GM19238 (cell line): ENCODE measurements at regions not wholly inside any gene's neighbourhood (a gene's known extent, or its start where the extent isn't known, plus 50 kb on each side); places are given as distances from the start of the nearest gene placed in this dataset.

Experiments
- DNase-seq: peaks from one replicate; pipeline ENCODE4 v3.0.0; 2011; ENCODE audit warnings: low spot score; ENCODE audit not compliant: insufficient read length

DNA sequence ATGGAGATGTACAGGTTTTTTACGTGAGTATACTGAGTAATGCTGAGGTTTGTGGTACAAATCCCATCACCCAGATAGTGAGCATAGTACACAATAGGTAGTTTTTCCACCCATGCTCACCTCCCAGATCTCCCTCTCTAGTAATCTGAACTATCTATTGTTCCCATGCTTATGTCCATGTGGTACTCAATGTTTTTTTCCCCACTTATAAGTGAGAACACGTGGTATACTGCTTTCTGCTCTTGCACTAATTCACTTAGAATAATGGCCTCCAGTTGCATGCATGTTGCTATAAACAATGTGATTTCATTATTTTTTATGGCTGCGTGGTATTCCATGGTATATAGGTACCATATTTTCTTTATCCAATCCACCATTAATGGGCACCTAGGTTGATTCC is 593.9 kb downstream of the ANXA1 start:
- DNase-seq: no peak

DNA sequence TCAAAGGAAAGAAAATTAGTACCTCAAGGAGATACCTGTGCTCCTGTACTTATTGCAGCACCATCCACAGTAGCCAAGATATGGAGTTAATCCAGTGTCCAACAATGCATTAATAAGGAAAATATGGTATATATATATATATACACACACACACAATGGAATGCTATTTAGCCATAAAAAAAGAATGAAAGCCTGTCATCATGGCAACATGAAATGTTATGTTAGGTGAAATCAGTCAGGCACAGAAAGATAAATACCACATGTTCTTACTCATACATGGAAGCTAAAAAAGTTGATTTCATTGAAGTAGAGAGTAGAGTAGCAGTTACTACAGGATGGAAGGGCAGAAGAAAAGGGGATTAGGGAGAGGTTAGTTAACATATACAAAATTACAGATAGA is 601.5 kb downstream of the ANXA1 start:
- DNase-seq: no peak

DNA sequence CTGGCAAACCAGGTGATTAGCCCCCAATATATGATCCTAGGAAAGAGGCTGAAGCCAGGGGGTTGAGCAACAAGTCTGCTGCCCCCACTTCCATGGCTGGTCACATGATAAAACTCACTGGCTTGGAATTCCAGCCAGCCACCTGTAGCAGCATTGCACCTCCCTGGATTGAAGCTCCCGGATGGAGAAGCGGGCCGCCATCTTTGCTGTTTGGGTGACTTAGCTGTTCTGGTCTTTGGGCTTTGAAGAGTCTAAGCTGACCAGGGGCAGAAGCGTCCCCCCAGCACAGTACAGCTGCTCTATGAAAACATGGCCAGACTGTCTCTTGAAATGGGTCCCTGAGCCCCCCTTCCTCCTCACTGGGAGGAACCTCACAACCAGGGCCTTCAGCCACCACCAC is 610.2 kb downstream of the ANXA1 start:
- DNase-seq: no peak

DNA sequence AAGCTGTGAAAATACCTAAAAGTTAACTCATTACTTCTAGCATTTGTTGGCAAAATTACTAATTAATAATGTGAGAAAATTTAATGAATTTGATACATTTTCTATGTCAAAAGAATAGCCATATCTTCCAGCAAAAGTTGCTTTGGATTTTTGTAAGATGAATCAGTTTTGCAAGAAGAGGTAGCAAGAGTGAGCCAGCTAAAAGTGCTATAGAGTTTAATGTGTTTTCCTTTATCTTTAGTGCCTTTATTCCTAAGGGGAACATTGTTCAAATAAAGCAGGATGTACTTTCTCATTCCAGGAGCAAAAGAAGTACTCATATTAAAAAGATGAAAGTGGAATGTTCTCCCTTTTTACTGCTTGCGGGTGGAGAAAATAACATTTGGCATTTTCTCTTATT is 622.2 kb downstream of the ANXA1 start:
- no peak for DNase-seq

DNA sequence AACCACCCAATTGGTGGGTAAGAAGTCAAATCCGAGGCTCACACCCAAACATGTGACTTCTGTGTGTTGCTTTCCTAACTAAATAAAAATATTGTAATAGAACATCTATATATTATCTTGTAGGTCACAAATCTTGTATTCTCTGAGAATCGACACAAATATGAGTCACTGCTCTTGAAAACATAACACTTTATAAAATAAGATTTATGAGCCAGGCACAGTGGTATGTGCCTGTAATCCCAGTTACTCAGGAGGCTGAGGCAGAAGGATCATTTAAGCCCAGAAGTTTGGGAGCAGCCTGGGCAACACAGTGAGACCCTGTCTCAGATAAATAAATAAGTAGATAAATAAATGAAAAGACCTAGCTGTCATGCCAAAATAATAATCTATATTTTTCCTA is 624.1 kb downstream of the ANXA1 start:
- DNase-seq: no peak

DNA sequence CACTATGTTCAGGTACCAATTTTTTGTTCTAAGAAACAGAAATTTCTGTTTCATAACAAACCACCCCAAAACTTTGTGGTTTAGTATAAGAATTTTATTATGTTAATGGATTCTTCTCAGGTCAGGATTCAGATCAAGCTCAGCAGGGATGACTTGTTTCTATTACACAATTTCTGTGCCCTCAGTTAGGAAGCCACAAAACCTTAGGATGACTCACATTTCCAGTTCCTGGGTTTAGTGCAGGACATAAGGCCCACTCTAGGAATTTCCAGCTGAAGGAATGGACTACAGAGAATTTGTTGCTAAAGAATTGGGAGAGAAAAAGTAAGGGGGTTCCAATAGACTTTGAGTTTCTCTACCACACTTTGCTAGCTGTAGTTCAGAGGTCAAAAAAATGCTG is 629.3 kb downstream of the ANXA1 start:
- DNase-seq: no peak

DNA sequence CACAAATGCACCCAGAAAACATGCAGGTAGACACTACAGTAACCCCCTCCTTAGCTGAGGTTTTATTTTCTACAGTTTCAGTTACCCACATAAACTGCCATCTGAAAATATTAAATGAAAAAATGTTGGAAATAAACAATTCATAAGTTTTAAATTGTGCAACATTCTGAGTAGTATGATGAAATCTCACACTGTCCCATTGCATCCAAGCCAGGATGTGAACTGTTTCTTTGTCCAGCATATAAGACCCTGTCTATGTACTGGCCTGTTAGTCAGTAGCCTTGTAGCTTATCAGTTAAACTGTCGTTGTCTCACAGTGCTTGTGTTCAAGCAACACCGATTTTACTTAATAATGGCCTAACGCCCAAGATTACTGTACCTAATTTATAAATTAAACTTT is 630.5 kb downstream of the ANXA1 start:
- DNase-seq: no peak

DNA sequence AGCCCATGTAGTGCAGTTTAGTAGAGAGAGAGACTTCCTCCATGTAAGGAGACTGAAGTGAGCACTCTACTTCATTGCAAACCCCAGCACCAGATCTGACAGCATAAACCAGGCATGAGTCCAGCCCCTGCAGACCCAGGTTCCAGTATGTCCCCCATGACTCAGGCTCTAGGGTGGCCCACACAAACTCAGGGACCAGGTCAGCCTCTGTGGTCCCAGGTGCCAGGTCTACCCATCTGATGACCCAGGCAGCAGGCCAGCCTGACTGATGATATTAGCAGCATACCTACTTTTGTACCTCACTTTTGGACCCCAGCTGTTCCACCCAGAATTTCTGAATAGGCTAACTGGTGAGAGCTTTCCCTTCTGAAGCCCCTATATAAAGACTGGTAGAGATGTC is 647.8 kb downstream of the ANXA1 start:
- no peak for DNase-seq

DNA sequence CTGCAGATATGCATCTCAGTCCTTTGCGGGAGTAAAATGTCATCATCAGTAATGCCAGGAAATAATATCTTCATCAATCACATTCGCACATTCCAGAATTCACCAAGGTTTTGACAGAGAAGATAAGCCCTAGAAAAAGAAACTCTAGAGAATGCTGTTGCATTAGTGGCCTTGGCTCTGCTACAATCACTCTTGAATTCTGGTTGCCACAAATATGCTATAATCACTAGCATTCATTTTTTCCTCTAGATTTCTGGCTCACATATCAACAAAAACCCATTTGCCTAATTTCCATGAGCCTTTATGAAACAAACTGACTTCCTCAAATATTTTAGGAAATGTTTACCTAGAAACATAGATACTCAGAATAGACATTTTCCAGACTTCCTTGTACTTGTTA is 653.4 kb downstream of the ANXA1 start:
- no peak for DNase-seq

DNA sequence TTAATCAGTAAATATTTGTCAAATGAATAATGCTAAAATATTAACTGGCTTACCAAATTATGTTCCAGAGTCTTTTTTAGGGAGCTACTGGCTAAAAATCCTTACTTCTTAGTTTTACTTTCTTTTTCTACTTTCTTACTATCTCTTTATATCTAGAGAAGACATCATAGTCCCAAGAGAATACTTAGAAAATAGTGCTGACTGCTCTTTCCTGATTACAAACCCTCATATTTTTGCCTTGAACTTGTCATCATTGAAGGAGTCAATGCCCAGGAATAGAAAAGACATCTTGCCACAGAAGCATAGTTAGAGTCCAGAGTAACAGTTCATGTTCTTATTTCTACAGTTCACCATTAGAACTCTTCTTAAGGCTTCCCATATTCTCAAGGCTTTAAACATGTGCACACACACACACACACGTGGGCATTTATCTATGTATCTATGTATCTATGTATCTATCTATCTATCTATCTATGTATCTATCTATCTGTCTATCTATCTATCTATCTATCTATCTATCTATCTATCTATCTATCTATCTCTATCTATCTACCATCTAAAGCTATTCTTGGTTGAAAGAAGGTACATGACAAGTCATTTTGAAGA is 654.3 kb downstream of the ANXA1 start:
- no peak for DNase-seq

DNA sequence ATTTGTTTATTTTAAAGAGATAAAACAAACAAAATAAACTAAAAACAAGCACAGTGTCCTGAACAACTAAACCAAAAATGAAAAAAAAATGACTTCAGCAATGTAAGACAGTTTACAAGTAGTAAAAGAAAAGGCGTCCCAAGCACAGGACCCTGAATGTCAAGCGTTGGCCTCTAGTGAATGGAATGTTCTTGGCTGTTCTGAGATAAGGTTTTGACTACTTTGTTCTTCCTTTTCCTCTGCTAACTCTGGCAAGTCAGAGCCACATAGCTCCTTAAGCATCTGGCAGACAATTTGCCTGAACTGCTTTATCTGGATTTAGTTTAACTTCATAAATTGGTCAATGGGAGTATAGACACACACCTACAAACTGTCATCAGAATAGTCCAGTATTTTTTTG is 655.2 kb downstream of the ANXA1 start:
- DNase-seq: no peak

DNA sequence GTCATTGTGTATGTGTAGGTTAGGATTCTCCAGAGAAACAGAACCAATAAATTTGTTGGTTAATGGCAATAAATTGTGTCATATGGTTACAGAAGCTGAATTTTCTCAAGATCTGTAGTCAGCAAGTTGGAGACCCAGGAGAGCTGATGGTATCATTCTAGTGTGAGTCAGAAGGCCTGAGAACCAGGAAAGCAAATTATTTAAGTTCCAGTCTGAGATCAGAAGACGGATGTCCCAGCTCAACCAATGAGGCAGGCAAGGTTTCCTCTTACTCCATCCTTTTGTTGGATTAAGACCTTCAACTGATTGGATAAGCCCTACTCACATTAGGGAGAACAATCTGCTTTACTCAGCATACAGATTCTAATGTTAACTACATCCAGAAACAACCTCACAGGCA is 656.3 kb downstream of the ANXA1 start:
- no peak for DNase-seq

DNA sequence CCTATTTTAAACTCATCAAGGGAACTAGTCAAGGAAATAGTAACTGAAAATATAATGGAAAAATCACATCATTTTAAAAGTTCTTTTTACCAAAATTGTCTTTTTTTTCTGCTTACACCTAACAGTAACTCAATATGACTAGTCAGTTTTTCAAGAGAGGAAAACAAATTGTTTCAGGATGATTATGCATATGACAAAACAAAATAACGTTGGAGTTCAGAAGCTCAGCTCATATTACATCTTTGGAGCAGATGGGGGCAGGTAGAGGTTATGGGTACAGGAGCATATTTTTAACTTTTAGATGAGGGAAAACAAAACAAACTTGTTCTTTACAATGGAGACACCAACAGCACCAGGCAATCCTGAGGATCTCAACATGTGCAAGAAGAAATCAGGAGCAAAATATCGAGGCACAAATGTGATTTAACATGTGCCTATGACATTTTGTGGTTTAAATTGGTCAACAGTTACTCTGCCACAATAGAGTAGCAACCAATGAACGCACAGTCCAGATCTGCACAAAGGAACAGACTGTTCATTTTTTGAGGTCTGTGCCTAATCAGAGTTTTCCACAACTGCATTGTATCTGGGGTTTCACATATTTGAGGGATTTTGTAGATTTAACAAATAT is 659.0 kb downstream of the ANXA1 start:
- DNase-seq: no peak

DNA sequence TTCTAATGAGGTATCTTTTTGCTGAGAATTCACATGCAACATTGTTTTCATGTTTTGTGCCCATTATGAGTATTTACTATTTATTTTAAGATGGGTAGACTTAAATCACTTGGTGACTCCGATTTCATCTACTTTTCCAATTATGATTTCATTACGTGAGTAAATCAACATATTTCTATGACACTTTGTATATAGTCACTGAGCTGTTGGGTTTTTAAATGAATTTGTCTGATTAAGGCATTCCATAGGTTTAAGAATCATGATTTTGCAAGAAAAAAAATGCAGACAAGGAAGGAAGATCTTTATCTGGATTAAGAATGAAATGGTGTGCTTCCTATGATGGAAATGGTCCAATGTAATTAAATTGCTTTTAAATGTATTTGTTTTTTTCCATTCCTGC is 661.9 kb downstream of the ANXA1 start:
- no peak for DNase-seq

DNA sequence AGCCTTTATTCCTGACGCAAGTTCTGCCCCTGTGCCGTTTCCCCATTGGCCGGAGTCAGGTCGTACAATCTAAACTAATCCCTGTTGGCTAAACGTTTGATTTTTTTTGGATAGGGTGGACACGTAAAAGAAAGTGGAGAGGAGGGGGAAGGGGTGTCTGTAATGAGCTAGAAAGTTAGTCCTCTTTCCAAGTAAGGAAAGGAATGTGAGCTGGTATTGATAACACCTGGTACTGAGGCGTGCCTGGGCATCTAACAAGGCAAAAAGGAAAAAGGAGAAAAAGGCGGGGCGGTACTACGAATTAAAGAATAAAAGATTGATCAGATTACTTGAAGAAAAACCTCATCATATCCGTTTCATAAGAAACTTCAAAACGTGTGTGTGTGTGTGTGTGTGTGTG is 665.2 kb downstream of the ANXA1 start:
- no peak for DNase-seq

DNA sequence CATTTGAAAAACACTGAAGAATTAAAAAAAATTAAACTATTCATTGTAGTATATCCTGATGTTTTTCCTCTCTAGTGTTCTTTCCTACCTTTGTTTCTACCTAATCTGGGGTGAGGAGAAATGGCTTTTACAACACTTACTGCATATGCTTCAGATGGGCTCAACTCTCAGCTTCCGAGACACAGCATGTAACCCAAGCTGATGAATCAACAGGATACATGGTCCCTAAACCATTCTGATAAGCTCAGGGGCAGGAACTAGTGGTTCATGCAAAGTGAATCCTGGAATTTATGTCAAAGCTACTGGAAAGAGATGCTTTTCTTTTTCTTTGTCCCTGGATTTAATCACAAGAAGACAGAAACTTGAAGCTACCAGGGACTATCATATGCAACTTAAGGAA is 672.5 kb upstream of the RORB start:
- no peak for DNase-seq

DNA sequence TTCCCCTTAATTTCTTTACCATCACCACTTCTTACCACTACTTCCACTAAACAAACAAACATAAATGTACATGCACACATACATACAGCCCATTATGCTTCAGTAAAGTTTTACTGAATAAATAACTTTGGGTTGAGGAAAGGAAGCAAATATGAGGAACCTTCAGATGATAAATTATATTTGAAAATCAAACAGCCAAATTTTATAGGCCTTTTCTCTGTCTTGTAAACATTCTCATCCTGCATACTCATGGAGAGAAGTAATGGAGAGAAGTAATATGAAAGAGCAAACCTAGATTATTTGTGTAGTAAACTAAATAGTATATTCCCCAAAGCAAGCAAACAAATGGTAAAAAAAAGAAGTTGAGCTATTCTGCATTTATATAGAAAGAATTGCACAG is 658.3 kb upstream of the RORB start:
- DNase-seq: no peak

DNA sequence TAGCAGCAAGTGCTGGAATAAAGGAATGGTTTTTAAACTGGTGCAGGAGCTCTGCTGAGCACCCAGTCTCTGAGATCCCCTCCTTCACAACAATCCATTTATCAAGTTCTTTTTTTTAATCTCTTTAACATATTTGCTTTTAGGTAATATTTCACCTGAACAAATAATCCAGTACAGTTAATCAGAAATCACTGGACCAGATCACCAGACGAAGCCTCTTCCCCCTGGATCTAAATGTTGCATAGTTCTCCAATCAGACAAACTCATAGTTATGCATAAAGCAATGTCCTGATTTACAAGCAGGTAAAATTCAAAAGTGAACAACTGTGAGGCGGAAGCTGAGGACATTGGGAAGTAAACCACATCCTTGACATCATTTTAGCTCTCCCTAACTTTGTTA is 657.7 kb upstream of the RORB start:
- no peak for DNase-seq

DNA sequence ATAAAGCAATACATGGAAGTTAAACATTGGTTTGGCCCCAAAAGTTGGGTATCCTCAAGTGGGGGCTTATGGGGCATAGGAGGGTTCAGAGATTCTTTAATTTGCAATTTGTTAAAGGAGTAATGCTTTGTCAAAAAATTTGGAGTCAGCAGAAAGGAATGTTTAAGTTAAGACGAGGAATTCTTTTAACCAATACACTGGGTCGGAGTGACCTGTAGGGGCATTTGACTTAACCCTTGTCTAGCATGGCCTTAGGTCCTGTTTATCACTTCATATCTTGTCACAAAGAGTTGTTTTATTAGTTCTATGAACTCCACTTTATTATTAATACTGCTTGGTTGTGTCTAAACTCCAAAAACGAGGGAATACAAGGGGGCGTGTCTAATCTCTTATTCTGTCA is 656.1 kb upstream of the RORB start:
- DNase-seq: no peak

DNA sequence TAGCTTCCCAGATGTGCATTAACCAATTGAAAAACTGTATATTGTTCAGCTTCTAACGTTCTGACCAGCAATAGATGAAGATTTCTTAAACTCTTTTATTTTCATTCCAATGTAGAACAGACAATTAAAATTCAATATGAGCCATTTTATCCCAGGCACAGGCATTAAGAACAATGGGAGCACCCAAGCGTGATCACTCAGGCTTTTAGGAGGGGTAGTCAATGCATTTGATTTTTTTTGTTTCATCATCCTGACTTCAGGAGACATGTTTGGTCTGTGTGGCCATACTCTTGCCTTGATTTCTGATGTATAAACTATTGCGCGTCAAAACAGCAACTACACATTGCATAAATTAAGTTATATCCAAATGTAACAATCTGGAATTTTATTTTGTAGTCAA is 653.0 kb upstream of the RORB start:
- DNase-seq: no peak

DNA sequence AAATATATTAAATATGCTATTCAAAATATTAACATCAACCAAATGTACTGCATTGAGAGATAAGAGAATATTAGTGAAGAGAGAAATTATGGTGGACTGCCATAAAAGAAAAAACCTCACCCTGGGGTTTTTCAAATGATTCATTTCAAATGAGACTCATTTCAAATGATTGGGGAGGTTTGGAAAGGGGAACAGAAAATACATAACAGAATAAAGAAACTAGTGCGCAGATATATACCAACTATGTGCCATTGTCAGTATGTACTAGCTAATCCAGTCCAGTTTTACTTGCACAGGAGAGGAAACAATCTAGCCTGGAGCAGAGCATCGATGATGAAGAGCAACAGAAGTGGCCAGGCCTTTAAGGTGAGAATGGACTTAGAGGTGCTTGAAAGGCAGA is 651.6 kb upstream of the RORB start:
- DNase-seq: no peak

DNA sequence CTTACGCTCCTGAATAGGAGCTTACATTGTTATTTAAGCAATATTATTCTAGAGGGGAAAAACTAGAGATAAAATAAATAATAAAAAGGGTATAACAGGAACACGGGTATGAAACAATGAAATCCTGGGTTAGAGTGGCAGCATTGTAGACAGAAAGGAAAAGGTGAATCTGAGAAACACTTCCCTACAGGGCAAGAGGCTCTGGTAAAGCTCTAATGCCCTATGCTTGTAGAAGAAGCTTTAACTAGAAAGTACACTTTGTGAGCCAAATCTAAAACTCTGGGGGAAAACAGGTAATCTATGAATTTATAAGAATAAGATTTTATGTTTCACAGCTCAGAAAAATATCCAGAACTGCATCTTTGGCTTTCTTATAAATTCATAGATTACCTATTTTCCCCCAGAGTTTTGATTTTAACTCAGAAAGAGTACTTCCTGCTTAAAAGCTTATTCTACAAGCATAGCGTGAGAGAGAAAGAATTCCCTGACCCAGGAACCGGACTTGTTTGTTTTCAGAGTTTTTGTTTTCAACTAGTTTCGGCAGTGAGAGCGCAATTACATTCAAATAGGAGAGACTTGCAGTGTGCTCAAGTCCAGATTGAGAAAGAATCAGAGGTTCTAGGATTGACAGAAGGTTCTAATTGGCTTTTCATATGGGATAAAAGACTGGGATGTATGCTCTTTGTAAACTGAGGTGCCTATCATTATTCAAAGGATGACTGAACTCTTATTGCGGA is 651.0 kb upstream of the RORB start:
- no peak for DNase-seq

DNA sequence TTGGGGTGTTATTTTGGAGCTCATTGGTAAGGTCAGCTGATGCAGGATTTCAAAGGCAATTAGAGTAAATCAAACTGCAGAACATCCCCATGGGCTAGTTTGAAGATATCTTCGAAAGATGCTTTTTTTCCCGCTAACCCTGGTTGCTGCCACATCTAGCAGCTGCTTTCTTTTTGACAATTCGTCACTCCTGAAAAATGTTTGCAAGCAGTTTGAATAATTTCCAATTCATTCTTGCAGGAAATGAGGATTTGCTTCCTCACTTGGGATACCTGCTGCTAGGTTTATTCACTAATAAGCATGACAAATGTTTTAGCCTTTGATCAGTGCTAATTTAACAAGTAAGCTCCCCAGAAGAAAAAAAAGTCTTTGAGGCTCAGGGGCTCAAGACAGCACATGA is 649.6 kb upstream of the RORB start:
- DNase-seq: no peak
